ENCODE measurements at regions not wholly inside any gene's neighbourhood (a gene's known extent, or its start where the extent isn't known, plus 50 kb on each side); places are given as distances from the start of the nearest gene placed in this dataset.

DNA sequence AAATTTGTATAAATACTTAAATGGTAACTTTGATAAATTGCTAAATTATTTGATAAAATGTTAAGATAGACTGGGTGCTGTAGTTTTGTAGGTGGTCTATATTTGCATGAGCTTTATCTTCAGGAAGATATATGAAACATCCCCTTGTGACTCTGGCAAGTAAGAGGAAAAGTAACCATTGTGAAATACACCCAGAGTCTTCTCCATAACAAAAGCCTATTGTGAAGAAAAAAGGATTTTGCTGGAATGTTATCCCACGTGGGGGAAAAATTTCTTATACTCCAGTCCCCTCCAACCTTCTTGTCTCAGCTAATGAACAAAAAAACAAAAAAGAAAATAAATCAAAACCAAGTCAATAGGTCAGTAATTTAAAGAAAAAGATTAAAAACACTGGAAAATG is 600.7 kb downstream of the HDGFL1 start:
- H3K4me3 Mint-ChIP-seq, result no peak overlapping the region
- no peaks in the 10 kb centered on the region for H3K4me1 Mint-ChIP-seq
- Histone ChIP-seq H3K27ac (ENCODE audit: low read depth, low read length) (no peak overlapping the region), H3K9me3 (ENCODE audit: low read length) (no peaks in the 10 kb centered on the region), H3K27me3 (ENCODE audit: insufficient read depth, low read length, poor library complexity, severe bottlenecking) (no peaks in the 10 kb centered on the region), H3K36me3 (ENCODE audit: insufficient read depth, low read length) (no peaks in the 10 kb centered on the region), H3K4me3 (ENCODE audit: low read length) (no peak overlapping the region), H3K4me1 (ENCODE audit: insufficient read depth, low read length) (no peaks in the 10 kb centered on the region)
- no peak for DNase-seq
- H3K36me3 Mint-ChIP-seq, result no peaks in the 10 kb centered on the region
- no peaks in the 10 kb centered on the region for H3K27me3 Mint-ChIP-seq
- peaks cover 4 to 31% (median 15%) of the 10 kb centered on the region in 5 donors for H3K9me3 Mint-ChIP-seq
- POLR2A ChIA-PET, result no interaction called here
- no peak overlapping the region for H3K27ac Mint-ChIP-seq
- CTCF ChIA-PET, result no interaction called here

DNA sequence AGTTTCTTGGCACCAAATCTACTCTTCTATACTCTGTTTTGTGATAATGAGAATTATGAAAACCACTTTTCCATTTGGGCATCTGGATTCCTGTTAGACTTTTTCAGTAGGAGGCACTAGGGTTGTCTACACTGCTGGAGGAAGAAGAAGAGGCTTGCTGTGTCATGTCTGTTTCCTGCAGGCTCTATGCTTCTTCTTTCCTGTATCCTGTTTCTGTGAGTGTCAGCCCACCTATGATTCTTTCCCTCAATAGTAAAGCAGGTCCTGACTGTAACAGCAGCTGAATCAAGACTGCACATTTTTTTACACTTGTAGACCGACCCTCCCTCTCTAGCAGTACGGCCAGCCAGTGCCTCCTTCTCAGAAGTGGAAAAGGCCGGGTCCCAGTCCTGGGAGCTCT is 603.9 kb downstream of the HDGFL1 start:
- H3K4me1 Mint-ChIP-seq, result no peaks in the 10 kb centered on the region

DNA sequence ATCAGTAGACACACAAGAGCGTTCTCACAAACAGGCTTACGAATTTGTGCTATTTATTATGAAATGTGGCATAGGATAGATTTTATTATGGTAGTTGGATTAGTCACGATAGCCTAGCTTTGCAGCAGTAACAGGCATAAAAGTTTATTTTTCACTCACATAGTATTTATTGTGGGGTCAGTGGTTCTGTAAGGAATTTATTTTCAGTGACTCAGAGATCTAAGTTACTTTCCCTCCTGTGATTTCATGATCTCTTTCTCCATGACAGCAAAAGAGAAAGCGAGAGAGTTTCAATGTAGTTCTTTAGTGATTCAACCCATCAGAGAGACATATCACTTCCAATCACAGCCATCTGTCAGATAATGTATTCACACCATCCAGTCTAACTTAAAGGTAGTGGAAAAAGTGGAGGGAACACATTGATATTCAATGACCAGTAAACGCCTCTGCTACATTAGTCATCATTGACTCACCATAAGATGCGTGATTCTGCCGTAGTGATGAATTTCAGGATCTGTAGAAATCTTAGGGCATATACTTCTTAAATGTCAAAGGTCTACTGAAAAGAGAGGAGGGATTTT is 605.5 kb downstream of the HDGFL1 start:
- Histone ChIP-seq H3K9me3 (ENCODE audit: low read length) (no peaks in the 10 kb centered on the region), H3K27ac (ENCODE audit: low read depth, low read length) (no peak overlapping the region), H3K27me3 (ENCODE audit: insufficient read depth, low read length, poor library complexity, severe bottlenecking) (no peaks in the 10 kb centered on the region), H3K4me1 (ENCODE audit: insufficient read depth, low read length) (no peaks in the 10 kb centered on the region), H3K36me3 (ENCODE audit: insufficient read depth, low read length) (no peaks in the 10 kb centered on the region), H3K4me3 (ENCODE audit: low read length) (no peak overlapping the region)
- DNase-seq, result no peak
- Mint-ChIP-seq H3K4me1 (no peaks in the 10 kb centered on the region), H3K27ac (no peak overlapping the region), H3K36me3 (no peaks in the 10 kb centered on the region), H3K27me3 (no peaks in the 10 kb centered on the region), H3K9me3 (peaks cover 3 to 26% (median 8%) of the 10 kb centered on the region in 5 donors), H3K4me3 (no peak overlapping the region)
- POLR2A ChIA-PET, result no interaction called here
- CTCF ChIA-PET, result no interaction called here

More for the DNA sequence above, 603.9 kb downstream of the HDGFL1 start:
- POLR2A ChIA-PET, result no interaction called here
- H3K9me3 Mint-ChIP-seq, result peaks cover 5 to 30% (median 7%) of the 10 kb centered on the region in 5 donors
- no peaks in the 10 kb centered on the region for H3K36me3 Mint-ChIP-seq
- H3K27me3 Mint-ChIP-seq, result no peaks in the 10 kb centered on the region
- Histone ChIP-seq H3K9me3 (ENCODE audit: low read length) (no peaks in the 10 kb centered on the region), H3K4me1 (ENCODE audit: insufficient read depth, low read length) (no peaks in the 10 kb centered on the region), H3K27me3 (ENCODE audit: insufficient read depth, low read length, poor library complexity, severe bottlenecking) (no peaks in the 10 kb centered on the region), H3K4me3 (ENCODE audit: low read length) (no peak overlapping the region), H3K27ac (ENCODE audit: low read depth, low read length) (no peak overlapping the region), H3K36me3 (ENCODE audit: insufficient read depth, low read length) (no peaks in the 10 kb centered on the region)
- DNase-seq, result no peak
- H3K27ac Mint-ChIP-seq, result no peak overlapping the region
- no peak overlapping the region for H3K4me3 Mint-ChIP-seq
- CTCF ChIA-PET, result no interaction called here

DNA sequence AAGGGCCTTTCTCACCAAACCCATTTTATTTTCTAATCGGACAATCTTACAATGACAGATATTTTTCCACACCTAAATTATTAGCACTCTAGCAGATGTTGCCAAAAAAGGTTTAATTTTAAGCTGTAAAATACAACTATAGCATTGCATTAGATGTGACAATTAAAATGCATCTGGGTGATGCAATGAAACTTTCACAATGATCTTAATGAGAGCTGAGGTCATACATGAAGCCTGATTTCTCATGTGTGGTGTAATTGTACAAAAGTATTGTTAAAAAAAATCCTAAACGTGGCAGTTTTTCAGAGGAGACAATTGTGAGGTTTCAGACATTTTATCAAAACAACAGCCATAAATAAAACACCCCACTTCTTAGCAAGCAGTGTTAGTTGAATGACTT is 606.0 kb downstream of the HDGFL1 start:
- no peaks in the 10 kb centered on the region for H3K36me3 ChIP-seq (ENCODE audit: insufficient read depth, low read length)
- no peaks in the 10 kb centered on the region for H3K27me3 Mint-ChIP-seq
- no peak for DNase-seq
- H3K9me3 ChIP-seq (ENCODE audit: low read length), result no peaks in the 10 kb centered on the region
- peaks cover 5 to 25% (median 9%) of the 10 kb centered on the region in 5 donors for H3K9me3 Mint-ChIP-seq
- no peaks in the 10 kb centered on the region for H3K36me3 Mint-ChIP-seq
- H3K4me3 Mint-ChIP-seq, result no peak overlapping the region
- H3K27me3 ChIP-seq (ENCODE audit: insufficient read depth, low read length, poor library complexity, severe bottlenecking), result no peaks in the 10 kb centered on the region
- H3K4me1 ChIP-seq (ENCODE audit: insufficient read depth, low read length), result no peaks in the 10 kb centered on the region
- no peaks in the 10 kb centered on the region for H3K4me1 Mint-ChIP-seq
- no peak overlapping the region for H3K4me3 ChIP-seq (ENCODE audit: low read length)
- no peak overlapping the region for H3K27ac Mint-ChIP-seq
- CTCF ChIA-PET, result no interaction called here
- POLR2A ChIA-PET, result no interaction called here
- no peak overlapping the region for H3K27ac ChIP-seq (ENCODE audit: low read depth, low read length)

GRCh38 chr6:23176471-23176870 is 607.1 kb downstream of the HDGFL1 start:
- Histone ChIP-seq H3K4me3 (ENCODE audit: low read length) (no peak overlapping the region), H3K27me3 (ENCODE audit: insufficient read depth, low read length, poor library complexity, severe bottlenecking) (no peaks in the 10 kb centered on the region), H3K9me3 (ENCODE audit: low read length) (no peaks in the 10 kb centered on the region), H3K36me3 (ENCODE audit: insufficient read depth, low read length) (no peaks in the 10 kb centered on the region), H3K27ac (ENCODE audit: low read depth, low read length) (no peak overlapping the region), H3K4me1 (ENCODE audit: insufficient read depth, low read length) (no peaks in the 10 kb centered on the region)
- Mint-ChIP-seq H3K36me3 (no peaks in the 10 kb centered on the region), H3K4me1 (no peaks in the 10 kb centered on the region), H3K9me3 (peaks cover 2 to 25% (median 8%) of the 10 kb centered on the region in 5 donors), H3K27me3 (no peaks in the 10 kb centered on the region), H3K27ac (no peak overlapping the region), H3K4me3 (no peak overlapping the region)
- DNase-seq, result no peak
- ChIA-PET CTCF (no interaction called here), POLR2A (no interaction called here)

DNA sequence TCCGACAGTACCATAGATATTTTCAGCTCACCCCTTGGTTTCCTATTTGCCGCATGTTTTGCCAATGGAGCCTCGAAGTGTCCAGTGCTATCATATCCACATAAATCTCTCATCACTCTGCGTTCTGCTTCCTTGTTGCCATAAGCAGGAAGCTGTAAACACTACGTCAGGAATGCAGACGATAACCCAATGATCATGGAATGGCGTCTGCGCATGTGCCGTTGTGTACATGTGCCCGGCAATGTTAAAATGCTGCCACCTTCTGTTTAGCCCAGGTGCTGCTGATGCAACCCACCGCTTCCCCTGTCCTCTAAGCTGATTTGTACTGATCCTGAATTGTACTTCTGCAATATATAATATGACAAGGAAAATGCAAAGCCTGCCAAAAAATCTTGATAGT is 607.5 kb downstream of the HDGFL1 start:
- no peak overlapping the region for H3K27ac Mint-ChIP-seq
- H3K4me1 Mint-ChIP-seq, result no peaks in the 10 kb centered on the region
- no peaks in the 10 kb centered on the region for H3K9me3 ChIP-seq (ENCODE audit: low read length)
- no peaks in the 10 kb centered on the region for H3K36me3 Mint-ChIP-seq
- H3K27me3 ChIP-seq (ENCODE audit: insufficient read depth, low read length, poor library complexity, severe bottlenecking), result no peaks in the 10 kb centered on the region
- no peaks in the 10 kb centered on the region for H3K27me3 Mint-ChIP-seq
- no peaks in the 10 kb centered on the region for H3K4me1 ChIP-seq (ENCODE audit: insufficient read depth, low read length)
- CTCF ChIA-PET, result no interaction called here
- H3K9me3 Mint-ChIP-seq, result peaks cover 2 to 24% (median 8%) of the 10 kb centered on the region in 5 donors
- H3K36me3 ChIP-seq (ENCODE audit: insufficient read depth, low read length), result no peaks in the 10 kb centered on the region
- no peak for DNase-seq
- H3K4me3 Mint-ChIP-seq, result no peak overlapping the region
- H3K27ac ChIP-seq (ENCODE audit: low read depth, low read length), result no peak overlapping the region
- POLR2A ChIA-PET, result no interaction called here
- no peak overlapping the region for H3K4me3 ChIP-seq (ENCODE audit: low read length)

DNA sequence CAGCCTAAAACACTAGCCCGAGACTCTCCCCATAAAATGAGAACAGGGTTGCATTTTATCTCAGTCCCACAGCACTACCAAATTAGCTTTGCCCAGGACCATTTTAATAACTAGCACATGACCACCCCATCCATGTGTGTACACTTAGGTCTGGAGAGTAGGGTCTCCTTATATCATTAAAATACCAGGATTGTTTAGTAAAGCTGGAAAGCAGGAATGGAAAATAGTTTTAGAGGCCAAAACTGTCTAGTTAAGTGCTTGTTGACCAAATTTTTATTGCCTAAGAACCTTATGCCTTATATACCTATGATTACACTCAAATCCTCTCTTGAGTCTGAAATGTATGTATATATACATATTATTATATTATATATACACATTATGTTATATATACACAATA is 608.4 kb downstream of the HDGFL1 start:
- ChIA-PET CTCF (no interaction called here), POLR2A (no interaction called here)
- Mint-ChIP-seq H3K27ac (no peak overlapping the region), H3K4me1 (no peaks in the 10 kb centered on the region), H3K9me3 (peaks cover 2 to 18% (median 6%) of the 10 kb centered on the region in 5 donors), H3K27me3 (no peaks in the 10 kb centered on the region), H3K4me3 (no peak overlapping the region), H3K36me3 (no peaks in the 10 kb centered on the region)
- no peaks in the 10 kb centered on the region for H3K36me3 ChIP-seq (ENCODE audit: insufficient read depth, low read length)
- no peak overlapping the region for H3K27ac ChIP-seq (ENCODE audit: low read depth, low read length)
- no peaks in the 10 kb centered on the region for H3K27me3 ChIP-seq (ENCODE audit: insufficient read depth, low read length, poor library complexity, severe bottlenecking)
- no peaks in the 10 kb centered on the region for H3K9me3 ChIP-seq (ENCODE audit: low read length)
- DNase-seq, result no peak
- H3K4me3 ChIP-seq (ENCODE audit: low read length), result no peak overlapping the region
- H3K4me1 ChIP-seq (ENCODE audit: insufficient read depth, low read length), result no peaks in the 10 kb centered on the region

DNA sequence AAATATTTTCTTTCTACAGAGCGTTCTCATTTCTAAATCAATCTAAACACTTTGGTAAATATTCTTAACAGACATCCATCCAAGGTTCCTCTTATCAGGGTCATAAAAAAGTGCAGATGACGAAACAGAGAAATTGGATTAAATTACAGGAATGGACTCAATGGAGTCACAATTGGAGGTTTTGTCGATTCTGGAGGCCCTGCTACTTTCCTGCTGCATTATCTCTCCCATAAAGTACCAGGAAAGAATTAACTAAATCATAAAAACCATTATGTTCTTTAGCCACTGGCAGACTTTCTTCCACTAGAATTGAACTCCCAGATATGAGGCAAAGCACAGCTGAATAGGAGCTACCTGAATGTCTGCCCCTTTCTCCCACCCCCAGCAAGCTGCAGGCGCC is 610.6 kb downstream of the HDGFL1 start:
- Histone ChIP-seq H3K4me1 (ENCODE audit: insufficient read depth, low read length) (no peaks in the 10 kb centered on the region), H3K27ac (ENCODE audit: low read depth, low read length) (no peak overlapping the region), H3K27me3 (ENCODE audit: insufficient read depth, low read length, poor library complexity, severe bottlenecking) (no peaks in the 10 kb centered on the region), H3K9me3 (ENCODE audit: low read length) (no peaks in the 10 kb centered on the region), H3K4me3 (ENCODE audit: low read length) (no peak overlapping the region), H3K36me3 (ENCODE audit: insufficient read depth, low read length) (no peaks in the 10 kb centered on the region)
- no peak for DNase-seq
- H3K9me3 Mint-ChIP-seq, result peaks cover 4 to 8% (median 6%) of the 10 kb centered on the region in 5 donors
- no peaks in the 10 kb centered on the region for H3K36me3 Mint-ChIP-seq
- no peaks in the 10 kb centered on the region for H3K27me3 Mint-ChIP-seq
- H3K4me3 Mint-ChIP-seq, result no peak overlapping the region
- H3K4me1 Mint-ChIP-seq, result no peaks in the 10 kb centered on the region
- ChIA-PET CTCF (no interaction called here), POLR2A (no interaction called here)
- no peak overlapping the region for H3K27ac Mint-ChIP-seq

Data from CD8-positive, alpha-beta memory T cell (primary cell).